CD14-positive monocyte (primary cell): ENCODE measurements at regions not wholly inside any gene's neighbourhood (a gene's known extent, or its start where the extent isn't known, plus 50 kb on each side); places are given as distances from the start of the nearest gene placed in this dataset.
A peak's percentile ranks its signal among the peaks of the same experiment; 100 is the strongest.

Experiments
- DNase-seq, 3 donors: peaks; one replicate each; pipeline ENCODE4 v3.0.0-alpha.2; 2011 to 2022
- H2AFZ ChIP-seq: 2 replicates; pipeline ENCODE4 v1.6.0; 2012; ENCODE audit warnings: mild to moderate bottlenecking, low read depth, low read length, inconsistent platforms; ENCODE audit not compliant: insufficient read depth, poor library complexity, severe bottlenecking
- H3K27ac ChIP-seq, 2 donors: 1 replicate in 1 of 2; 2 replicates in 1 of 2; pipeline ENCODE4 v1.5.1; 2012 to 2013; ENCODE audit warnings: low read length in 2 of 2, control low read depth in 1 of 2, inconsistent platforms in 1 of 2, low read depth in 1 of 2, mild to moderate bottlenecking in 1 of 2
- H3K27me3 ChIP-seq, 2 donors: one replicate each; pipeline versions ENCODE4 v1.6.0 to v1.6.1; 2011 to 2013; ENCODE audit warnings: low read length in 2 of 2; ENCODE audit not compliant: control insufficient read depth in 2 of 2, insufficient read depth in 2 of 2
- H3K36me3 ChIP-seq, 2 donors: replicated peaks in 1 of 2; 1 replicate in 1 of 2; 2 replicates in 1 of 2; pipeline versions ENCODE4 v1.5.1 to v1.6.1; 2012 to 2013; ENCODE audit warnings: low read length in 2 of 2, control low read depth in 1 of 2, inconsistent platforms in 1 of 2, mild to moderate bottlenecking in 1 of 2; ENCODE audit not compliant: insufficient read depth in 2 of 2, control insufficient read depth in 1 of 2
- H3K4me1 ChIP-seq, 2 donors: 1 replicate in 1 of 2; 2 replicates in 1 of 2; pipeline versions ENCODE4 v1.5.1 to v1.6.1; 2012 to 2013; ENCODE audit warnings: low read length in 2 of 2, control low read depth in 1 of 2, inconsistent platforms in 1 of 2, mild to moderate bottlenecking in 1 of 2, moderate library complexity in 1 of 2; ENCODE audit not compliant: insufficient read depth in 2 of 2, control insufficient read depth in 1 of 2
- H3K4me2 ChIP-seq: replicated peaks from 2 replicates; pipeline ENCODE3; 2012; ENCODE audit warnings: low read length, moderate library complexity, mild to moderate bottlenecking; ENCODE audit not compliant: poor library complexity, severe bottlenecking; ENCODE audit errors: extremely low read depth
- H3K4me3 ChIP-seq, 3 experiments: fragments of 200-600 bp in 1 of 3; sonication (generic) in 1 of 3; replicated peaks in 1 of 3; 1 replicate in 2 of 3; 2 replicates in 1 of 3; pipeline ENCODE4 v1.5.1; 2011 to 2013; ENCODE audit warnings: low read length in 3 of 3, mild to moderate bottlenecking in 3 of 3, control low read depth in 2 of 3, low read depth in 2 of 3, inconsistent platforms in 1 of 3, moderate library complexity in 1 of 3
- H3K79me2 ChIP-seq: 2 replicates; pipeline ENCODE4 v1.6.0; 2012; ENCODE audit warnings: mild to moderate bottlenecking, control low read depth, inconsistent platforms, low read length, moderate library complexity; ENCODE audit not compliant: insufficient read depth
- H3K9ac ChIP-seq: 2 replicates; pipeline ENCODE4 v1.6.0; 2017; ENCODE audit warnings: low read length, mild to moderate bottlenecking; ENCODE audit not compliant: insufficient read depth, poor library complexity, severe bottlenecking
- H3K9me3 ChIP-seq, 2 donors: replicated peaks in 1 of 2; 1 replicate in 1 of 2; 2 replicates in 1 of 2; pipeline versions ENCODE4 v1.5.1 to v1.6.1; 2012 to 2013; ENCODE audit warnings: low read length in 2 of 2, control low read depth in 1 of 2; ENCODE audit not compliant: control insufficient read depth in 1 of 2, insufficient read depth in 1 of 2
- H4K20me1 ChIP-seq: 2 replicates; pipeline ENCODE4 v1.6.0; 2012; ENCODE audit warnings: mild to moderate bottlenecking, low read length, control low read depth, moderate library complexity; ENCODE audit not compliant: insufficient read depth
- H3K27ac Mint-ChIP-seq, 7 donors: one replicate each; pipeline ENCODE4 v1.8.0; 2020; ENCODE audit warnings: mild to moderate bottlenecking in 7 of 7, mixed read lengths in 7 of 7, moderate library complexity in 6 of 7, inconsistent platforms in 2 of 7
- H3K27me3 Mint-ChIP-seq, 3 donors: one replicate each; pipeline ENCODE4 v1.8.0; 2021 to 2022; ENCODE audit warnings: low read depth in 3 of 3, mild to moderate bottlenecking in 3 of 3, mixed read lengths in 3 of 3, moderate library complexity in 3 of 3, inconsistent platforms in 1 of 3
- H3K36me3 Mint-ChIP-seq, 2 donors: one replicate each; pipeline ENCODE4 v1.8.0; 2020; ENCODE audit warnings: mixed read lengths in 2 of 2, inconsistent platforms in 1 of 2, mild to moderate bottlenecking in 1 of 2
- H3K4me1 Mint-ChIP-seq: one replicate; pipeline ENCODE4 v1.8.0; 2020; ENCODE audit warnings: mild to moderate bottlenecking, mixed read lengths
- H3K4me3 Mint-ChIP-seq, 2 donors: one replicate each; pipeline ENCODE4 v1.8.0; 2020; ENCODE audit warnings: mild to moderate bottlenecking in 2 of 2, mixed read lengths in 2 of 2, moderate library complexity in 1 of 2
- H3K9me3 Mint-ChIP-seq, 7 donors: one replicate each; pipeline ENCODE4 v1.8.0; 2020 to 2022; ENCODE audit warnings: mixed read lengths in 7 of 7, mild to moderate bottlenecking in 6 of 7, moderate library complexity in 6 of 7, inconsistent platforms in 2 of 7
- CTCF ChIP-seq: fragments of 200-600 bp; IDR thresholded peaks from one replicate; pipeline ENCODE4 v1.8.0; 2022; ENCODE audit warnings: antibody characterized with exemption, mild to moderate bottlenecking
- WGBS: methylation state at CpG from one replicate; pipeline ENCODE4 v1.1.5; 2013; ENCODE audit warnings: missing lambda C conversion rate; ENCODE audit not compliant: insufficient coverage; 5-methylcytosine and 5-hydroxymethylcytosine counted together
- intact Hi-C, 2 donors: fragments of 100-400 bp; cut with micrococcal nuclease; formaldehyde crosslinking; loops; one replicate each; pipeline versions ENCODE4 v1.15.0 to v1.15.1; 2023

DNA sequence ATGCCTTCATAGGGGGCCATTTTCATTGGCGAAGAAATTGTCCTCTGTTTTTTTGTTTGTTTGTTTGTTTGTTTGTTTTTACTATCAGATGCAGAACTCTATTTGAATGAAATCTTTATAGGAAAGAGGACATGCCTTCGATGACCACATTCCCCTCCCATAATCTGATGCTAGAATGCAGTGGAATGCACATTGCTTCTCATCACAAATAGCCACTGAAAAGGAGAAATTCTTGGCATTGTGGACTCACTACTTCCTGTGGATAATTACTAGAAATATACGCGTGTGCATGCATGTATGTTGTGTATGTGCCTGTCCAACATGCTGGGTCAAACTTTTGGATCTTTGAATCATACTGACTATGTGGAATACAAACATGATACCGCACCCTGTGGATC is 70.5 kb upstream of the SFMBT2 start:
- no peaks in the 10 kb centered on the region for H4K20me1 ChIP-seq
- H3K4me3 Mint-ChIP-seq, result no peak overlapping the region
- peaks cover 0 to 2% (median 0%) of the 10 kb centered on the region in 3 donors for H3K27me3 Mint-ChIP-seq
- H3K9me3 Mint-ChIP-seq, result peaks cover 0 to 8% (median 1%) of the 10 kb centered on the region in 7 donors
- peak overlapping the region in 1 of 3 experiments; percentile 9 for H3K4me3 ChIP-seq
- H3K4me1 Mint-ChIP-seq, result peaks cover 69% of the 10 kb centered on the region
- peak overlapping the region in 6 of 7 donors; percentile 75 to 94 (median 87) for H3K27ac Mint-ChIP-seq
- DNase-seq, result peak in 1 of 3 donors; percentile 30
- H3K4me2 ChIP-seq, result peak overlapping the region; percentile 39
- no CpG with 5 or more reads among the region's 5 CpGs for WGBS
- H2AFZ ChIP-seq, result peak overlapping the region; percentile 24
- intact Hi-C loops, result no loop called here
- H3K9ac ChIP-seq, result no peak overlapping the region
- H3K79me2 ChIP-seq, result no peaks in the 10 kb centered on the region
- H3K27ac ChIP-seq, result peak overlapping the region; percentile 45 to 77
- TF ChIP-seq CTCF, result no peak
- peaks cover 65 to 66% of the 10 kb centered on the region in 2 donors for H3K4me1 ChIP-seq
- peaks cover 0 to 4% of the 10 kb centered on the region in 2 donors for H3K9me3 ChIP-seq
- H3K36me3 ChIP-seq, result no peaks in the 10 kb centered on the region
- H3K36me3 Mint-ChIP-seq, result no peaks in the 10 kb centered on the region
- H3K27me3 ChIP-seq, result no peaks in the 10 kb centered on the region

DNA sequence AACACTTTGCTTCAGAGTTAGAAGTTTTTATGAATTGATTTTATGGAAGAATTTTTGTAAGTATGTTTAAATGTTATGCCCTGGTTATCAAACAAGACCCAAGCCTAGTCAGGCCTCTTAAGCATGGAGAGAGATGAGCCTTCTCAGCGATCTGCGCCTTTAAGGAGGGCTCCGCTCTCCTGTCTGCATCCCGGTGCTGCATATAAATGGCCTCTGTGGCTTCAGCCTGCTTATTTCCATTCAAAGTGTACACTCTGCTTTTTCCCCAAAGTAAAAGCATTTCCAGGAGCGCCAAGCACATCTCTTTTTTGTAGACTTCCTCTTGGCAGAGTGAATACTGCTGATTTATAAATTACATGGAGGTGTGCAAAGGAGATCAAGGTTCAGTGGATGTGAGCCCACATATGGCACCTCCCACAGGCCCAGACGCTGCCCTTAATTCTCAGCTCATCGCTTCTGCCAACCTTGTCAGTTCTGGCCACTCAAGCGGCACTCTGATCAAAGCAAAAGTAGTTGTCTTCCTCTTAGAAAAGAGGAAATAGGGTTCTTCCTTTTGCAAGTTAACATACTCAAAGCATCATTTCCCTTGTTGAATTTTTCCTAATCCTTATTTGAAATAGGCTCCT is 70.0 kb upstream of the SFMBT2 start:
- Histone ChIP-seq H3K36me3 (no peaks in the 10 kb centered on the region), H3K79me2 (no peaks in the 10 kb centered on the region), H3K4me2 (peak overlapping the region; percentile 39), H3K9me3 (peaks cover 0 to 4% of the 10 kb centered on the region in 2 donors), H2AFZ (peak overlapping the region; percentile 24), H3K4me3 (peak overlapping the region in 1 of 3 experiments; percentile 22), H3K27ac (peak overlapping the region; percentile 48 to 77), H3K9ac (no peak overlapping the region), H4K20me1 (no peaks in the 10 kb centered on the region), H3K4me1 (peaks cover 64 to 65% of the 10 kb centered on the region in 2 donors), H3K27me3 (no peaks in the 10 kb centered on the region)
- Mint-ChIP-seq H3K9me3 (peaks cover 0 to 8% (median 1%) of the 10 kb centered on the region in 7 donors), H3K27ac (peak overlapping the region; percentile 75 to 94 (median 88)), H3K4me1 (peaks cover 69% of the 10 kb centered on the region), H3K4me3 (peak overlapping the region; percentile 37 to 73), H3K36me3 (no peaks in the 10 kb centered on the region), H3K27me3 (peaks cover 0 to 2% (median 0%) of the 10 kb centered on the region in 3 donors)
- DNase-seq, result peak; percentile 45 to 67 (median 60)
- no peak for TF ChIP-seq CTCF
- WGBS, result 78% methylated on average over 4 of the region's 8 CpGs
- intact Hi-C loops, result no loop called here
